GM12878 (cell line): ENCODE measurements at regions not wholly inside any gene's neighbourhood (a gene's known extent, or its start where the extent isn't known, plus 50 kb on each side); places are given as distances from the start of the nearest gene placed in this dataset.
"Not testable (repeated sequence)": the region's sequence is repeated elsewhere in the genome, so short reads cannot be mapped to it uniquely, and the experiment has no call there.

Experiments
- ATAC-seq: fragments of 200-7000 bp; cut with Tn5 transposase; 3 replicates; pipeline ENCODE4 v1.9.1; 2020; ENCODE audit warnings: mild to moderate bottlenecking, moderate library complexity
- BruUV-seq: library from RNA; stranded (reverse); fragments of 400-500 nt; replicated peaks from 2 replicates; lab custom pipeline; 2021; lab: Mats Ljungman, UMichigan
- CTCF ChIA-PET: fragments of 300-600 bp; sonication (Branson Sonifier 250); formaldehyde crosslinking; extraction: SDS; loops from one replicate; lab custom pipeline; 2021; ENCODE audit warnings: inconsistent platforms; lab: Yijun Ruan, JAX
- POLR2A ChIA-PET: fragments of 350-600 bp; formaldehyde crosslinking; extraction: SDS; loops from one replicate; lab custom pipeline; 2021; ENCODE audit warnings: inconsistent platforms; lab: Charles Lee
- RAD21 ChIA-PET: fragments of 300-600 bp; sonication (Branson Sonifier 250); formaldehyde crosslinking; loops from one replicate; lab custom pipeline; 2023; ENCODE audit warnings: antibody characterized with exemption; ENCODE audit not compliant: unreplicated experiment; lab: Charles Lee
- SMC1A ChIA-PET: fragments of 300-600 bp; sonication (Branson Sonifier 250); formaldehyde crosslinking; loops from one replicate; lab custom pipeline; 2023; ENCODE audit not compliant: unreplicated experiment, uncharacterized antibody; lab: Charles Lee
- DNase-seq: peaks from one replicate; pipeline ENCODE4 v3.0.0-alpha.2; 2011; ENCODE audit warnings: low read depth, low spot score
- FAIRE-seq: peaks from 3 replicates; lab custom pipeline; 2011; peaks lifted over from hg19 to GRCh38; lab: Jason Lieb, UNC
- H2AFZ ChIP-seq: 2 replicates; pipeline ENCODE4 v1.6.0; 2011; ENCODE audit warnings: low read depth, low read length, control low read depth; ENCODE audit not compliant: control insufficient read depth
- H3K27ac ChIP-seq: 2 replicates; pipeline ENCODE4 v1.5.1; 2011; ENCODE audit warnings: control low read depth; ENCODE audit not compliant: control insufficient read depth, insufficient read depth
- H3K27me3 ChIP-seq, 2 experiments: replicated peaks in 1 of 2; 2 replicates each; pipeline versions ENCODE4 v1.6.0 to v1.6.1; 2011; ENCODE audit warnings: low read length in 1 of 2; ENCODE audit not compliant: control insufficient read depth in 2 of 2, insufficient read depth in 2 of 2
- H3K36me3 ChIP-seq, 2 experiments: 2 replicates each; pipeline ENCODE4 v1.5.1; 2011; ENCODE audit warnings: low read length in 1 of 2; ENCODE audit not compliant: control insufficient read depth in 2 of 2, insufficient read depth in 2 of 2
- H3K4me1 ChIP-seq: 2 replicates; pipeline ENCODE4 v1.6.1; 2011; ENCODE audit warnings: mild to moderate bottlenecking, low read length, moderate library complexity, mixed read lengths; ENCODE audit not compliant: control insufficient read depth, insufficient read depth
- H3K4me2 ChIP-seq: 2 replicates; pipeline ENCODE4 v1.6.0; 2011; ENCODE audit warnings: control low read depth; ENCODE audit not compliant: control insufficient read depth, insufficient read depth
- H3K4me3 ChIP-seq: fragments of 200-600 bp; sonication (generic); 2 replicates; pipeline ENCODE4 v1.5.1; 2016
- H3K79me2 ChIP-seq: 2 replicates; pipeline ENCODE4 v1.6.0; 2011; ENCODE audit warnings: low read length; ENCODE audit not compliant: control insufficient read depth, insufficient read depth
- H3K9ac ChIP-seq: 2 replicates; pipeline ENCODE4 v1.8.0; 2011; ENCODE audit warnings: low read length, control low read depth, mixed read lengths; ENCODE audit not compliant: control insufficient read depth, insufficient read depth
- H3K9me3 ChIP-seq: replicated peaks from 3 replicates; pipeline ENCODE4 v1.5.1; 2011; ENCODE audit warnings: mild to moderate bottlenecking, low read length; ENCODE audit not compliant: control insufficient read depth, insufficient read depth
- H4K20me1 ChIP-seq: 2 replicates; pipeline ENCODE4 v1.6.0; 2011; ENCODE audit not compliant: control insufficient read depth, insufficient read depth
- CBX3 ChIP-seq: fragments of 200-600 bp; sonication (generic); IDR thresholded peaks from 2 replicates; pipeline ENCODE4 v1.6.1; 2016; ENCODE audit warnings: low read depth, borderline replicate concordance
- CBX5 ChIP-seq: sonication (generic); IDR thresholded peaks from 2 replicates; pipeline ENCODE4 v1.6.1; 2016; ENCODE audit warnings: low read depth, moderate library complexity, mild to moderate bottlenecking, inconsistent platforms
- CREB1 ChIP-seq: IDR thresholded peaks from 2 replicates; pipeline ENCODE4 v1.6.1; 2012; ENCODE audit warnings: low read depth, mild to moderate bottlenecking, inconsistent platforms
- FOXM1 ChIP-seq: IDR thresholded peaks from 2 replicates; pipeline ENCODE4 v1.6.1; 2012; ENCODE audit warnings: low read depth, mild to moderate bottlenecking, inconsistent platforms, low read length, moderate library complexity
- MEF2B ChIP-seq: fragments of 450-650 bp; IDR thresholded peaks from 2 replicates; pipeline ENCODE4 v1.6.1; 2018; ENCODE audit warnings: mild to moderate bottlenecking, moderate library complexity; ENCODE audit not compliant: partially characterized antibody, poor library complexity, severe bottlenecking
- MXI1 ChIP-seq: fragments of 150-350 bp; IDR thresholded peaks from 2 replicates; pipeline ENCODE4 v1.6.1; 2011; ENCODE audit warnings: low read depth, mild to moderate bottlenecking, inconsistent platforms, low read length, improper control_type of control experiment
- NFYA ChIP-seq: IDR thresholded peaks from 2 replicates; pipeline ENCODE4 v1.6.1; 2011; ENCODE audit warnings: low read depth, mild to moderate bottlenecking, low read length, improper control_type of control experiment, borderline replicate concordance
- RB1 ChIP-seq: fragments of 450-650 bp; formaldehyde crosslinking; IDR thresholded peaks from 2 replicates; pipeline ENCODE4 v1.6.1; 2017; ENCODE audit warnings: mild to moderate bottlenecking, borderline replicate concordance
- RCOR1 ChIP-seq: conservative IDR thresholded peaks from 2 replicates; pipeline ENCODE4 v1.6.1; 2012; ENCODE audit warnings: low read depth, low read length, improper control_type of control experiment
- SP1 ChIP-seq: IDR thresholded peaks from one replicate; pipeline ENCODE4 v1.6.1; 2011; ENCODE audit warnings: low read depth, low read length
- ZBTB4 ChIP-seq: fragments of 450-650 bp; formaldehyde crosslinking; IDR thresholded peaks from 2 replicates; pipeline ENCODE4 v1.4.0; 2022; ENCODE audit warnings: mild to moderate bottlenecking, moderate library complexity
- WGBS: methylation state at CpG from one replicate; pipeline ENCODE4 v1.1.6; 2016; ENCODE audit warnings: low lambda C conversion rate; ENCODE audit not compliant: insufficient replicate concordance, insufficient coverage; ENCODE audit errors: missing lambda C conversion rate; 5-methylcytosine and 5-hydroxymethylcytosine counted together
- in situ Hi-C: fragments of 300-500 bp; cut with MboI; formaldehyde crosslinking; loops from 9 replicates; pipeline ENCODE4 v1.14.3; 2018; ENCODE audit warnings: mixed read lengths
- intact Hi-C: fragments of 100-400 bp; cut with micrococcal nuclease; formaldehyde crosslinking; loops from one replicate; pipeline ENCODE4 v1.14.2; 2022; ENCODE audit not compliant: unreplicated experiment
- TF ChIP-seq, protein P1 (sequence below): fragments of 450-650 bp; IDR thresholded peaks from 2 replicates; pipeline ENCODE4 v1.6.1; 2017; ENCODE audit warnings: low read depth, mild to moderate bottlenecking, moderate library complexity

DNA sequence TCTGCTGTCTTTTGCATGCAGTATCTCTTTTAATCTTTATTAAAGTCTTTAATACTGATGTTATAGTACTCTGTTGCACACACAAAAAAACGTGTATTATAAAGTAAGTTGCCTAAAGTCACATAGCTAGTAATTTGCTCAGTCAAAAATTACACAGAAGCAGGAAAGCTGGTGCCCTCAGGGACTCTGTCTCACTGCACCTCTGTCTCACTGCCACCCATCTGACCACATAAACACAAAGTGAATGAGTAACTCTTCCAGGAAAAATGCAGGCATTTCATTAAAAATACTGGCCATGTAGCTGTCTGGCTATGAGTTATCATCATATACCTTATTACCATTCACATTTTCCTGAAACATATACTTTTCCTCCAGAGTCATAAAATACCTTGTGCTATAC lies 591.7 kb downstream of the CSNK1G3 start:
- ATAC-seq (no peak), DNase-seq (no peak), FAIRE-seq (no peak)
- H3K36me3 ChIP-seq: no peaks in the 10 kb centered on the region
- H3K79me2 ChIP-seq: no peaks in the 10 kb centered on the region
- intact Hi-C loops: no loop called here
- H3K9me3 ChIP-seq: no peaks in the 10 kb centered on the region
- H3K4me1 ChIP-seq: no peaks in the 10 kb centered on the region
- SMC1A ChIA-PET: interaction anchor here (0.8 kb wide), 1 partner anchor 1307 kb away, joined by 3 read pairs; no protein-coding TSS in a partner anchor
- no peaks in the 10 kb centered on the region for H4K20me1 ChIP-seq
- H3K4me2 ChIP-seq: no peak overlapping the region
- RAD21 ChIA-PET: no interaction called here
- no peak overlapping the region for H2AFZ ChIP-seq
- H3K4me3 ChIP-seq: no peak overlapping the region
- WGBS: 0% methylated on average over 1 of the region's 1 CpG
- no TSS peak for BruUV-seq
- H3K27me3 ChIP-seq: no peaks in the 10 kb centered on the region; a peak in 1 of 4 replicates
- POLR2A ChIA-PET: no interaction called here
- TF ChIP-seq, protein P1, sequence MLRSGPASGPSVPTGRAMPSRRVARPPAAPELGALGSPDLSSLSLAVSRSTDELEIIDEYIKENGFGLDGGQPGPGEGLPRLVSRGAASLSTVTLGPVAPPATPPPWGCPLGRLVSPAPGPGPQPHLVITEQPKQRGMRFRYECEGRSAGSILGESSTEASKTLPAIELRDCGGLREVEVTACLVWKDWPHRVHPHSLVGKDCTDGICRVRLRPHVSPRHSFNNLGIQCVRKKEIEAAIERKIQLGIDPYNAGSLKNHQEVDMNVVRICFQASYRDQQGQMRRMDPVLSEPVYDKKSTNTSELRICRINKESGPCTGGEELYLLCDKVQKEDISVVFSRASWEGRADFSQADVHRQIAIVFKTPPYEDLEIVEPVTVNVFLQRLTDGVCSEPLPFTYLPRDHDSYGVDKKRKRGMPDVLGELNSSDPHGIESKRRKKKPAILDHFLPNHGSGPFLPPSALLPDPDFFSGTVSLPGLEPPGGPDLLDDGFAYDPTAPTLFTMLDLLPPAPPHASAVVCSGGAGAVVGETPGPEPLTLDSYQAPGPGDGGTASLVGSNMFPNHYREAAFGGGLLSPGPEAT: no peak
- TF ChIP-seq FOXM1 (no peak), MEF2B (no peak), RCOR1 (no peak), CREB1 (no peak), RB1 (no peak), NFYA (no peak), CBX5 (no peak), MXI1 (no peak), ZBTB4 (CRISPR knock-in tag) (no peak), CBX3 (no peak), SP1 (no peak)
- H3K9ac ChIP-seq: no peak overlapping the region
- in situ Hi-C loops: no loop called here
- CTCF ChIA-PET: no interaction called here
- no peak overlapping the region for H3K27ac ChIP-seq

- H3K36me3 ChIP-seq, H4K20me1 ChIP-seq, ATAC-seq, POLR2A ChIA-PET, H3K4me1 ChIP-seq, H3K4me2 ChIP-seq, intact Hi-C loops, in situ Hi-C loops, DNase-seq, FAIRE-seq, H3K27me3 ChIP-seq, RAD21 ChIA-PET, H2AFZ ChIP-seq, SMC1A ChIA-PET, H3K9ac ChIP-seq, H3K9me3 ChIP-seq, H3K27ac ChIP-seq, H3K4me3 ChIP-seq, H3K79me2 ChIP-seq, BruUV-seq, CTCF ChIA-PET: not testable (repeated sequence)
- 19% methylated on average over 5 of the region's 5 CpGs for WGBS
Observed at GRCh38 chr5:124103056-124103455, 591.1 kb downstream of the CSNK1G3 start.
